ENCODE measurements at regions not wholly inside any gene's neighbourhood (a gene's known extent, or its start where the extent isn't known, plus 50 kb on each side); places are given as distances from the start of the nearest gene placed in this dataset.

GRCh38 chr2:181352158-181352557 lies 105.0 kb upstream of the ITGA4 start:
- no peaks in the 10 kb centered on the region for H3K4me1 ChIP-seq (ENCODE audit: control insufficient read depth in 1 of 2, insufficient read depth in 2 of 2, low read length in 2 of 2)

GRCh38 chr2:181354626-181355025 lies 102.6 kb upstream of the ITGA4 start:
- Histone ChIP-seq H3K9me3 (ENCODE audit: control insufficient read depth in 1 of 2, low read length in 2 of 2) (no peaks in the 10 kb centered on the region), H3K4me3 (ENCODE audit: low read depth in 1 of 2, low read length in 2 of 2) (no peak overlapping the region), H3K4me1 (ENCODE audit: control insufficient read depth in 1 of 2, insufficient read depth in 2 of 2, low read length in 2 of 2) (no peaks in the 10 kb centered on the region), H3K9ac (ENCODE audit: low read depth in 1 of 2, low read length in 2 of 2) (no peak overlapping the region), H3K27ac (ENCODE audit: low read depth, low read length) (no peak overlapping the region), H3K36me3 (ENCODE audit: control insufficient read depth in 1 of 2, insufficient read depth in 2 of 2, low read length in 2 of 2) (no peaks in the 10 kb centered on the region), H3K27me3 (ENCODE audit: control insufficient read depth in 1 of 2, insufficient read depth in 2 of 2, low read length in 2 of 2) (no peaks in the 10 kb centered on the region)

More at GRCh38 chr2:181352158-181352557, 105.0 kb upstream of the ITGA4 start:
- H3K9ac ChIP-seq (ENCODE audit: low read depth in 1 of 2, low read length in 2 of 2), result no peak overlapping the region
- H3K27me3 ChIP-seq (ENCODE audit: control insufficient read depth in 1 of 2, insufficient read depth in 2 of 2, low read length in 2 of 2), result no peaks in the 10 kb centered on the region
- H3K9me3 ChIP-seq (ENCODE audit: control insufficient read depth in 1 of 2, low read length in 2 of 2), result no peaks in the 10 kb centered on the region
- H3K27ac ChIP-seq (ENCODE audit: low read depth, low read length), result no peak overlapping the region
- no peak overlapping the region for H3K4me3 ChIP-seq (ENCODE audit: low read depth in 1 of 2, low read length in 2 of 2)
- H3K36me3 ChIP-seq (ENCODE audit: control insufficient read depth in 1 of 2, insufficient read depth in 2 of 2, low read length in 2 of 2), result no peaks in the 10 kb centered on the region

GRCh38 chr2:181356526-181357130 lies 100.6 kb upstream of the ITGA4 start:
- Histone ChIP-seq H3K4me1 (ENCODE audit: control insufficient read depth in 1 of 2, insufficient read depth in 2 of 2, low read length in 2 of 2) (no peaks in the 10 kb centered on the region), H3K9me3 (ENCODE audit: control insufficient read depth in 1 of 2, low read length in 2 of 2) (no peaks in the 10 kb centered on the region), H3K9ac (ENCODE audit: low read depth in 1 of 2, low read length in 2 of 2) (no peak overlapping the region), H3K27me3 (ENCODE audit: control insufficient read depth in 1 of 2, insufficient read depth in 2 of 2, low read length in 2 of 2) (no peaks in the 10 kb centered on the region), H3K36me3 (ENCODE audit: control insufficient read depth in 1 of 2, insufficient read depth in 2 of 2, low read length in 2 of 2) (no peaks in the 10 kb centered on the region), H3K27ac (ENCODE audit: low read depth, low read length) (no peak overlapping the region), H3K4me3 (ENCODE audit: low read depth in 1 of 2, low read length in 2 of 2) (no peak overlapping the region)

- Histone ChIP-seq H3K27ac (ENCODE audit: low read depth, low read length) (no peak overlapping the region), H3K9ac (ENCODE audit: low read depth in 1 of 2, low read length in 2 of 2) (no peak overlapping the region), H3K27me3 (ENCODE audit: control insufficient read depth in 1 of 2, insufficient read depth in 2 of 2, low read length in 2 of 2) (no peaks in the 10 kb centered on the region), H3K4me3 (ENCODE audit: low read depth in 1 of 2, low read length in 2 of 2) (no peak overlapping the region), H3K4me1 (ENCODE audit: control insufficient read depth in 1 of 2, insufficient read depth in 2 of 2, low read length in 2 of 2) (no peaks in the 10 kb centered on the region), H3K36me3 (ENCODE audit: control insufficient read depth in 1 of 2, insufficient read depth in 2 of 2, low read length in 2 of 2) (no peaks in the 10 kb centered on the region), H3K9me3 (ENCODE audit: control insufficient read depth in 1 of 2, low read length in 2 of 2) (no peaks in the 10 kb centered on the region)
Observed at GRCh38 chr2:181357979-181358378, 99.2 kb upstream of the ITGA4 start.

- H3K4me1 ChIP-seq (ENCODE audit: control insufficient read depth in 1 of 2, insufficient read depth in 2 of 2, low read length in 2 of 2), result no peaks in the 10 kb centered on the region
- H3K4me3 ChIP-seq (ENCODE audit: low read depth in 1 of 2, low read length in 2 of 2), result no peak overlapping the region
- H3K27ac ChIP-seq (ENCODE audit: low read depth, low read length), result no peak overlapping the region
- no peak overlapping the region for H3K9ac ChIP-seq (ENCODE audit: low read depth in 1 of 2, low read length in 2 of 2)
- no peaks in the 10 kb centered on the region for H3K9me3 ChIP-seq (ENCODE audit: control insufficient read depth in 1 of 2, low read length in 2 of 2)
- no peaks in the 10 kb centered on the region for H3K36me3 ChIP-seq (ENCODE audit: control insufficient read depth in 1 of 2, insufficient read depth in 2 of 2, low read length in 2 of 2)
- no peaks in the 10 kb centered on the region for H3K27me3 ChIP-seq (ENCODE audit: control insufficient read depth in 1 of 2, insufficient read depth in 2 of 2, low read length in 2 of 2)
Observed at GRCh38 chr2:181362561-181362960, 94.6 kb upstream of the ITGA4 start.

- Histone ChIP-seq H3K4me3 (ENCODE audit: low read depth in 1 of 2, low read length in 2 of 2) (no peak overlapping the region), H3K4me1 (ENCODE audit: control insufficient read depth in 1 of 2, insufficient read depth in 2 of 2, low read length in 2 of 2) (no peaks in the 10 kb centered on the region), H3K9ac (ENCODE audit: low read depth in 1 of 2, low read length in 2 of 2) (no peak overlapping the region), H3K9me3 (ENCODE audit: control insufficient read depth in 1 of 2, low read length in 2 of 2) (no peaks in the 10 kb centered on the region), H3K27ac (ENCODE audit: low read depth, low read length) (no peak overlapping the region), H3K36me3 (ENCODE audit: control insufficient read depth in 1 of 2, insufficient read depth in 2 of 2, low read length in 2 of 2) (no peaks in the 10 kb centered on the region), H3K27me3 (ENCODE audit: control insufficient read depth in 1 of 2, insufficient read depth in 2 of 2, low read length in 2 of 2) (no peaks in the 10 kb centered on the region)
Observed at GRCh38 chr2:181363164-181363563, 94.0 kb upstream of the ITGA4 start.

GRCh38 chr2:181364492-181365170 lies 92.6 kb upstream of the ITGA4 start:
- no peaks in the 10 kb centered on the region for H3K9me3 ChIP-seq (ENCODE audit: control insufficient read depth in 1 of 2, low read length in 2 of 2)
- H3K27me3 ChIP-seq (ENCODE audit: control insufficient read depth in 1 of 2, insufficient read depth in 2 of 2, low read length in 2 of 2), result no peaks in the 10 kb centered on the region
- no peaks in the 10 kb centered on the region for H3K36me3 ChIP-seq (ENCODE audit: control insufficient read depth in 1 of 2, insufficient read depth in 2 of 2, low read length in 2 of 2)
- H3K9ac ChIP-seq (ENCODE audit: low read depth in 1 of 2, low read length in 2 of 2), result no peak overlapping the region
- no peaks in the 10 kb centered on the region for H3K4me1 ChIP-seq (ENCODE audit: control insufficient read depth in 1 of 2, insufficient read depth in 2 of 2, low read length in 2 of 2)
- H3K27ac ChIP-seq (ENCODE audit: low read depth, low read length), result no peak overlapping the region
- H3K4me3 ChIP-seq (ENCODE audit: low read depth in 1 of 2, low read length in 2 of 2), result no peak overlapping the region

GRCh38 chr2:181366675-181367175 lies 90.5 kb upstream of the ITGA4 start:
- no peaks in the 10 kb centered on the region for H3K36me3 ChIP-seq (ENCODE audit: control insufficient read depth in 1 of 2, insufficient read depth in 2 of 2, low read length in 2 of 2)
- H3K4me1 ChIP-seq (ENCODE audit: control insufficient read depth in 1 of 2, insufficient read depth in 2 of 2, low read length in 2 of 2), result no peaks in the 10 kb centered on the region
- no peak overlapping the region for H3K4me3 ChIP-seq (ENCODE audit: low read depth in 1 of 2, low read length in 2 of 2)
- H3K9ac ChIP-seq (ENCODE audit: low read depth in 1 of 2, low read length in 2 of 2), result no peak overlapping the region
- no peak overlapping the region for H3K27ac ChIP-seq (ENCODE audit: low read depth, low read length)
- H3K27me3 ChIP-seq (ENCODE audit: control insufficient read depth in 1 of 2, insufficient read depth in 2 of 2, low read length in 2 of 2), result no peaks in the 10 kb centered on the region
- H3K9me3 ChIP-seq (ENCODE audit: control insufficient read depth in 1 of 2, low read length in 2 of 2), result no peaks in the 10 kb centered on the region

GRCh38 chr2:181367411-181367810 lies 89.8 kb upstream of the ITGA4 start:
- no peak overlapping the region for H3K4me3 ChIP-seq (ENCODE audit: low read depth in 1 of 2, low read length in 2 of 2)
- no peaks in the 10 kb centered on the region for H3K9me3 ChIP-seq (ENCODE audit: control insufficient read depth in 1 of 2, low read length in 2 of 2)
- peaks cover 0 to 2% of the 10 kb centered on the region in 2 donors for H3K4me1 ChIP-seq (ENCODE audit: control insufficient read depth in 1 of 2, insufficient read depth in 2 of 2, low read length in 2 of 2)
- H3K9ac ChIP-seq (ENCODE audit: low read depth in 1 of 2, low read length in 2 of 2), result no peak overlapping the region
- H3K36me3 ChIP-seq (ENCODE audit: control insufficient read depth in 1 of 2, insufficient read depth in 2 of 2, low read length in 2 of 2), result no peaks in the 10 kb centered on the region
- H3K27me3 ChIP-seq (ENCODE audit: control insufficient read depth in 1 of 2, insufficient read depth in 2 of 2, low read length in 2 of 2), result no peaks in the 10 kb centered on the region
- no peak overlapping the region for H3K27ac ChIP-seq (ENCODE audit: low read depth, low read length)

- H3K27me3 ChIP-seq (ENCODE audit: control insufficient read depth in 1 of 2, insufficient read depth in 2 of 2, low read length in 2 of 2), result no peaks in the 10 kb centered on the region
- H3K4me1 ChIP-seq (ENCODE audit: control insufficient read depth in 1 of 2, insufficient read depth in 2 of 2, low read length in 2 of 2), result peaks cover 0 to 5% of the 10 kb centered on the region in 2 donors
- H3K9me3 ChIP-seq (ENCODE audit: control insufficient read depth in 1 of 2, low read length in 2 of 2), result no peaks in the 10 kb centered on the region
- H3K36me3 ChIP-seq (ENCODE audit: control insufficient read depth in 1 of 2, insufficient read depth in 2 of 2, low read length in 2 of 2), result no peaks in the 10 kb centered on the region
- no peak overlapping the region for H3K9ac ChIP-seq (ENCODE audit: low read depth in 1 of 2, low read length in 2 of 2)
- no peak overlapping the region for H3K4me3 ChIP-seq (ENCODE audit: low read depth in 1 of 2, low read length in 2 of 2)
- no peak overlapping the region for H3K27ac ChIP-seq (ENCODE audit: low read depth, low read length)
Observed at GRCh38 chr2:181367906-181368435, 89.2 kb upstream of the ITGA4 start.
